C4-2B (cell line): ENCODE measurements at regions not wholly inside any gene's neighbourhood (a gene's known extent, or its start where the extent isn't known, plus 50 kb on each side); places are given as distances from the start of the nearest gene placed in this dataset.

Source experiments
- H3K27ac ChIP-seq: fragments of 450-650 bp; 2 replicates; pipeline ENCODE4 v1.5.1; 2017
- CTCF ChIP-seq: fragments of 450-650 bp; conservative IDR thresholded peaks from 2 replicates; pipeline ENCODE4 v1.5.1; 2017; ENCODE audit warnings: mild to moderate bottlenecking
- ZFX ChIP-seq: fragments of 450-650 bp; IDR thresholded peaks from 2 replicates; pipeline ENCODE4 v1.6.1; 2017

DNA sequence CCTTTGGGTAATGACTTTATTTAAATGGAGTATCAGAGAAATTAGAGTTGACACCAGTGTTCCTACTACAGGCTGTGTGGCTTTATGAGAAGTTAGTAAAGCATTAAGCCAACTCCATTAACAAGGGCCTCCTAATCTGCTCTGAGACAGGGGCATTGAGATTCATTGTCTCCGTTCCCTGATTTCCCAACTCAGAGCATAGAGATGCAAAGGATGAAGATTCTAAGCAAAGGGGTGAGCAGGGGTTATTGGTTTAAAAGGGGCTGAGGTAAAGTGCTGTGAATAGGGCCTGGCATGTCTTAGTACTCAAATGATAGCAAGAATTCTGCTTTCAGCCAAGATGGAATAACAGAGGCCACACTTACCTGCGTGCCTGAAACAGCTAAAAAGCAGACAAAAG, 428.4 kb downstream of the PTPRU start:
- no peak overlapping the region for H3K27ac ChIP-seq
- TF ChIP-seq ZFX = no peak
- TF ChIP-seq CTCF = no peak

GRCh38 chr1:29658688-29659087, 422.4 kb downstream of the PTPRU start:
- H3K27ac ChIP-seq = no peak overlapping the region
- TF ChIP-seq ZFX (no peak), CTCF (no peak)

DNA sequence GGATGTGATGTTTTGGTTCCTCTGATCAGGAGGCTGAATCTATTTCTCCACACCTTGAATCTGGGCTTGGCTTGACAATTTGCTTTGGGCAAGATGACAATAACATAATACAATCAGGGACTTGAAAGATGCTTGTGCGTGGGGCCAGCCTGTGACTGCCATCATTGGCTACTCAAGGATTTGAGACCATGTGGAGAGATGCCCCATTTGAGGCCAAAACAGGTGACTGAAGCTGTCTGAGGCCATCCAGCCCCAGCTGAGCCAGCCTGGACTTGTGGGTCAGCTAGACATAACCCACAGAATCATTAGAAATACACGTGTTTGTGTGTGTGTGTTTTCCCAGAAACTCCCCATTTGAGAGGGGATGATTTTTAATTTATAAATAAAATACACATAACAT, 421.5 kb downstream of the PTPRU start:
- no peak overlapping the region for H3K27ac ChIP-seq

DNA sequence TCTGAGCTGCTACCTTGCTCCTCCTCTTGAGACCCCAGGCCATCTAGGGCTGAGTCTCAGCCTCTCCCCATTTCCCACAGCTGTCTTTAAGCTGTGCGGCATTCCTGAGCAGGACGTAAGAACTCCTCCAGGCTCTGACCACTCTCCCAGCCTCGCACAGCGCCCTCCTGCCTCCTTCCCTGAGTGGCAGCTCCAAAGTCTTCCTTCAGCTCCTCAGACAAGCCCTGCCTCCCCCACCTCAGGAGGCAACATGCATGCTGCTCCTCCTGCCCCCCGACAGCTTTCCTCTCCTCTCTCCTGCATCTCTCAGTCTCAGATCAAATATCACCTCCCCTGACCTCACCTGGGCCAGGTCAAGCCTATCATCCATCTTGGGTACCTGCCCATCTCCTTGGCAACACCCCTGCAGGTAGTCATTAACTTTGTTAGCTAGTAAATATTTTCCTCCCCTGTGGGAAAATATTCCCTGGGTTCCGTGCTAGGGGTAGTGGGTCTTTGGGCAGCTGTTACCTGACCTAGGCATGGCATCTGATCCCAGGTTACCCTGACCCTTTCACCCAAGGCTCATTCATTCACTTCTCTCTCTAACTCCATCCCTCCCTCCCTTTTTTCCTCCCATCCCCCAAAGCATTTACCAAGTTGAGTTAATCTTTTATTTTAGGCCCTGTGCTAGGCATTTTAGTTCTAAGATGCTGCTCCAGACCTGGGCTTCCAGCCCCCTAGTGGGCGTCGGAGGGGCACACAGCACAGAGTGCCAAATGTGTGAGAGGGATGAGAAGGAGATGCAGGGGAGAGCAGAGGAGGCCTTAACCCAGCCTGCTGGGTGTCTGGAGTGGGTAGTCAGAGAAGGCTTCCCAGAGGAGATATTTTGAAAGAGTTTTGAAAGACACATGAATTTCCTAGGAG, 419.9 kb downstream of the PTPRU start:
- no peak; the same call in 1 of the 2 replicates for TF ChIP-seq CTCF
- no peak for TF ChIP-seq ZFX
- no peak overlapping the region for H3K27ac ChIP-seq

More for the DNA sequence above, 421.5 kb downstream of the PTPRU start:
- TF ChIP-seq CTCF (no peak), ZFX (no peak)

DNA sequence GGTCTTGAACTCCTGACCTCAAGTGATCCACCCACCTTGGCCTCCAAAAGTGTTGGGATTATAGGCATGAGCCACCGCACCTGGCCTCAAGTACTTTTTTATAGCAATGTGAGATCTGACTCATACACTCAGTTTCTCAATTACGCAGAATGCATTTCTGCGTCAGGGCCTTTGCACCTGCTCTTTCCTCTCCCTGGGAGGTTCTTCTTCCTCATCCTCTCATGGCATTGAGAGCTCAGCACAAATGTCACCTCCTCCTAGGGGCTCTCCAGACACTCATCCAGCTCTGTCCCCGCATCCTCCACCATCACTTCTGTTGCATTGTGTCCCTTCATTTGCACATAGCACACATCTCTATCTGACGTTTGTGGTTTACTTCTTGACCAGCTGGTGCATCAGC, 418.8 kb downstream of the PTPRU start:
- no peak overlapping the region for H3K27ac ChIP-seq
- TF ChIP-seq CTCF (no peak), ZFX (no peak)

DNA sequence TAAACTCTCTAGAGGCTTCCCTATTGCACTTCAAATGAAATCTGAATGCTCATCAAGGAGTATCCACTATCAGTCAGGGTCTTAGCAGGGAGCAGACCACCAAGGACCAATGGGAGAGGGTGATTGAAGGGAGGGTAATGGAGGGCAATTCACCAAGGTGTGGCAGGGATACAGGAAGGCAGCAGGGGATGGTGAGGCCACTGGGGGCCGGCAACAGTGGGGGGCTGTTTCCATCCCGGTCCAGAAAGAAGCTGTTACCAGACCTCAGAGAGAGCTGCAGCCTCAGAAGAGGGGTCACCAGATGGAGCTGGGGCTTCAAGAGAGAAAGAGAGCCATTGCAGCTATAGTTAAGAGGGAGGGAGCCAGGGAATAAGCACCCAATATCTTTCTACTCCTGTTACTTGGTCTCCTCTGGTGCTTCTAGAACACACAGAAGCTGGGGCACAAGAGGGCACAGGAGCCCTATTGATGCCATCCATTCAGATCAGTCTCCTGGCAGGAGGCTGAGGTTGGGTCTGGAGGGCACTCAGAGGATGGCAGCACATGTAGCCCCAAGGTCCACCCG, 417.6 kb downstream of the PTPRU start:
- H3K27ac ChIP-seq = no peak overlapping the region
- TF ChIP-seq ZFX (no peak), CTCF (no peak)

- no peak overlapping the region for H3K27ac ChIP-seq
- TF ChIP-seq CTCF = no peak
- no peak for TF ChIP-seq ZFX
Measured at GRCh38 chr1:29653034-29653810, 416.9 kb downstream of the PTPRU start.
